Prostate gland (tissue), 2 donors: ENCODE measurements at regions not wholly inside any gene's neighbourhood (a gene's known extent, or its start where the extent isn't known, plus 50 kb on each side); places are given as distances from the start of the nearest gene placed in this dataset.

ENCODE experiments used
- CTCF ChIP-seq, 4 experiments: fragments of 200-600 bp in 2 of 4; fragments of 450-650 bp in 2 of 4; sonication (generic) in 2 of 4; IDR thresholded peaks; 1 replicate in 3 of 4; 2 replicates in 1 of 4; pipeline ENCODE4 v1.5.1; 2016 to 2019; ENCODE audit warnings: antibody characterized with exemption in 4 of 4, mild to moderate bottlenecking in 2 of 4, moderate library complexity in 2 of 4
- POLR2A ChIP-seq: fragments of 450-650 bp; IDR thresholded peaks from one replicate; pipeline ENCODE4 v1.6.1; 2016; ENCODE audit warnings: antibody characterized with exemption, mild to moderate bottlenecking

GRCh38 chr14:38758661-38759060 lies 344.4 kb downstream of the SEC23A start:
- TF ChIP-seq CTCF (IDR thresholded peaks at IDR 0.05) (no peak), POLR2A (no peak)
